ENCODE measurements at regions not wholly inside any gene's neighbourhood (a gene's known extent, or its start where the extent isn't known, plus 50 kb on each side); places are given as distances from the start of the nearest gene placed in this dataset.

DNA sequence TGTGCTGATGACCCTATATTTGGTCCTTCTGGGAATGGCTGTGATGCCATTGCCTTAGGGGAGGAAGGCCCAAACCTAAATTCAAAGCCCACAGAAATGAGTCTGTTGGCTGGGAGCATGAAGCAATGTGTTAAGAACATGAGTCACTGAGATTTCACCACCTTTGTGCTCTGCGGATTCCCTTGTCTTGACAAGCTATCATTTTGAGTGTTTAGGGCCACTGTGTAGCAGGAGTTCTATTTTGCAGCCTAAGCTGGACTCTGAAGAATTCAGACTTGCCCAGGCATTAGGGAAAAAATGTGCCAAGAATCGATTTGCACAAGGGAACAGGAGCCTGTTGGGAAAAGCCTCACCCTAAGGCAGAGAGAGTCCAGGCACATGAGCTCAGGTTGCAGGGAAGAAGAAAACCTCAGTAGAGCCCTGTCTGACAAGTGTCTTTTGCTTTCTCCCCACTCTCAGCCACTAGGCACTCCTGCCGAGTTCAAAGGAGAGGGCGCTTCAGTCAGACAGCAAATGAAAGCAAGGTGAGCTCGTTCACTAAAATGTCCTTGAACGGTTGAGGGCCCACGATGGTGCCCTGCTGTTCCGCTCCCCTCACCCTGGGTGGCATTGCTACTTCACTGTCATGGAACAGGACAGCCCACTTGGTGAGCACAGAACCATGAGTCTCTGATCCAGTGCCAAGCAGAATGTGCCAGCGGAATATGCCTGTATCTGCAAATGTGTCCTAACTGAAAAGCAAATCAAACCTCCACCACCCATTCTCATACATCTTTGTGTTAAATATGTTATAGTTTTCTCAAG lies 93.6 kb downstream of the PRLHR start:
- H3K4me3 ChIP-seq (ENCODE audit: low read depth, low read length), result no peak overlapping the region
- no peak for DNase-seq (ENCODE audit: low read depth)
- TF ChIP-seq, protein P1, sequence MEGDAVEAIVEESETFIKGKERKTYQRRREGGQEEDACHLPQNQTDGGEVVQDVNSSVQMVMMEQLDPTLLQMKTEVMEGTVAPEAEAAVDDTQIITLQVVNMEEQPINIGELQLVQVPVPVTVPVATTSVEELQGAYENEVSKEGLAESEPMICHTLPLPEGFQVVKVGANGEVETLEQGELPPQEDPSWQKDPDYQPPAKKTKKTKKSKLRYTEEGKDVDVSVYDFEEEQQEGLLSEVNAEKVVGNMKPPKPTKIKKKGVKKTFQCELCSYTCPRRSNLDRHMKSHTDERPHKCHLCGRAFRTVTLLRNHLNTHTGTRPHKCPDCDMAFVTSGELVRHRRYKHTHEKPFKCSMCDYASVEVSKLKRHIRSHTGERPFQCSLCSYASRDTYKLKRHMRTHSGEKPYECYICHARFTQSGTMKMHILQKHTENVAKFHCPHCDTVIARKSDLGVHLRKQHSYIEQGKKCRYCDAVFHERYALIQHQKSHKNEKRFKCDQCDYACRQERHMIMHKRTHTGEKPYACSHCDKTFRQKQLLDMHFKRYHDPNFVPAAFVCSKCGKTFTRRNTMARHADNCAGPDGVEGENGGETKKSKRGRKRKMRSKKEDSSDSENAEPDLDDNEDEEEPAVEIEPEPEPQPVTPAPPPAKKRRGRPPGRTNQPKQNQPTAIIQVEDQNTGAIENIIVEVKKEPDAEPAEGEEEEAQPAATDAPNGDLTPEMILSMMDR (IDR thresholded peaks at IDR 0.05; ENCODE audit: insufficient read depth, low read depth, low read length, missing control alignments), result no peak

DNA sequence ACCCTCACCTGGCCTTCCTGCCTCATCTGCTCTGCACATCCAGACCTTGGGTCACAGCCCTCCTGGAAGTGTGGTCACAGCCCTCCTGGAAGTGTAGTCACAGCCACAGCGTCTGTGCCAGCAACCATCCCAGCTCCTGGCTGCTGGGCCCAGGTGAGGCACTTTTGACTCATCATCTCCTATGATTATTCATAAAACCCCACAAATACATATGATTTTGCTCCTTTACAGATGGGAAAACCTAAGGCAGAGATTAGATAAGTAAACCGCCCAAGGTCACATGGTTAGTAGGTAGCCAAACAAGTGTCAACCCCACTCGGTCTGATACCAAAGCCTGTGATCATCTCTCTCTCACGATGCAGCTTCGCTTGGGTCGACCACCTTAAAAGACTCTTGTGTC lies 94.3 kb downstream of the PRLHR start:
- TF ChIP-seq, protein P1 (IDR thresholded peaks at IDR 0.05; ENCODE audit: insufficient read depth, low read depth, low read length, missing control alignments), result no peak
- DNase-seq (ENCODE audit: low read depth), result no peak
- no peak overlapping the region for H3K4me3 ChIP-seq (ENCODE audit: low read depth, low read length)

DNA sequence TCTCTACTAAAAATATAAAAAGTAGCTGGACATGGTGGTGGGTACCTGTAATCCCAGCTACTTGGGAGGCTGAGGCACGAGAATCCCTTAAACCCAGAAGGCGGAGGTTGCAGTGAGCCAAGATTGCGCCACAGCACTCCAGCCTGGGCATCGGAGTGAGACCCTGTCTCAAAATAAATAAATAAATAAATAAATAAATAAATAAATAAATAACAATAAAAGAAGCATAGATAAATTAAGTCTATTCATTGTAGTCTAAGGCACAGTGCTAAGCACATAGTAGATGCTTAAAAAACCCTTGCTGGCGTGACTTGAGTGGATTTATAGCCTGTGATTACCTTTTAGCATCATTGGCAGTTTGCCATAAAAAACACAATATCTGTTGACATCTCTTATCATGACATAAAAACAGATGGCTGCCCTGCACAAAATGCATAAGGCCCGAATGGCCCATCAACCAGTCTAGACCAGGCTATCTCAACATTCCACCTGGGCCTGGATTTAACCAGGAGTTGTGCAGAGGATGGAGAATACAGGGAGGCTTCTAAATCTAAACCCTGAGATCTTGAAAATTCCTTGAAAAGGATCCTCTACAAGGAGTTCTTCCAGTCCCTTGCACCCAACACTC lies 94.9 kb downstream of the PRLHR start:
- no peak overlapping the region for H3K4me3 ChIP-seq (ENCODE audit: low read depth, low read length)
- DNase-seq (ENCODE audit: low read depth), result no peak
- TF ChIP-seq, protein P1 (IDR thresholded peaks at IDR 0.05; ENCODE audit: insufficient read depth, low read depth, low read length, missing control alignments), result no peak

DNA sequence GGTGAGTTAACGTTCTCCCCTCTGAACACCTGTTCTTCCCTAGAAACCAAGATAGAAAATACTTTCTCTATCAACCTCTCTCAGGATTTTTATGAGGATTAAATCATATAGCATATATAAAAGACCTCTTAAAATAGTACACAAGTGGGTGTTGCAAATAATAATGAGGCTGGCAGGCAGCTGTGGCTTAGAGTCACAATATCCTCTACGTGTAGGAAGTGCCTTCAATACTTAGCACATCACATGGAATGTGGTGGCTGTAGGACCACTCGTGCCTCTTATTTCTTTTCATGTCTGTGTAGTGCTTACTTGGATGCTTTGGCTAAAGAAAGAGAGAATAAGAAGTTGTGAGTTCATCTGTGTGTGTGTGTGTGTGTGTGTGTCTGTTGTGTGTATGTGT lies 96.3 kb downstream of the PRLHR start:
- DNase-seq (ENCODE audit: low read depth), result no peak
- TF ChIP-seq, protein P1 (IDR thresholded peaks at IDR 0.05; ENCODE audit: insufficient read depth, low read depth, low read length, missing control alignments), result no peak
- no peak overlapping the region for H3K4me3 ChIP-seq (ENCODE audit: low read depth, low read length)

DNA sequence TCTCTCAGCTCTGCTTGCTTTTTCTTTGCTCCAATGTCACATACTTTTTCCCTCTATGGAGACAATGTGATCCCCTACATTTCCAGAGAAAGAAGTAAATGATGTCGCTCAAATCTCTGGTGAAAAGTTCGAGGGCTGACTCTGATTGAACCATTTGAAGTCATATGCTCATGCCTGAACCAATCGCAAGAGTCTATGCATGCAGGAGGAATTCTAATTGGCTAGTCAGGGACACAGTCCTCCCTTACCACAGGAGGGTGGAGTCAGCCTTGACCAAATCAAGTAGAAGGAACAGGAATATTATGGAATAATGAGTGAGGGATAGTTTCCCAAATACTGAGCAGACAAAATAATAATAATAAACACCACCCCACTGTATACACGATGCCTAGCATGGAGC lies 96.8 kb downstream of the PRLHR start:
- no peak overlapping the region for H3K4me3 ChIP-seq (ENCODE audit: low read depth, low read length)
- DNase-seq (ENCODE audit: low read depth), result no peak
- TF ChIP-seq, protein P1 (IDR thresholded peaks at IDR 0.05; ENCODE audit: insufficient read depth, low read depth, low read length, missing control alignments), result no peak

DNA sequence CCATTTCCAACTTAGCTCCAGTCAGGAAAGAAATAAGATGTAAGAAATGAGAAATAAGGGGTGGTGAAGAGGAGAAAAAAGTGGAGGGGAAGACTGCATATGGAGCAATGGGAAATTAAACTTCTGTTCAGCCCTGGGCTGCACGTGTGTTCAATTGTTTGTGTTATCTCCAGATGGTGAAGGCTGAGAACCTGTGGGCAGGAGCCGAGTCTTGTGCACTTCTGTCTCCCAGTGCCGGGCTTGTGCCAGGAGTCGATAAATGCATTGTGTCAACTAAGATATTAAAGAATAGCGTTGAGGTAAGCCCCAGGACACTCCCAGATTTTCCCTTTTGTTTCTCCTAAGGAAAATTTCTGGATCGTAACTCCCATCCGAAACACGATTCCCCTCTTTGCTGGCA lies 98.2 kb downstream of the PRLHR start:
- no peak overlapping the region for H3K4me3 ChIP-seq (ENCODE audit: low read depth, low read length)
- no peak for DNase-seq (ENCODE audit: low read depth)
- TF ChIP-seq, protein P1 (IDR thresholded peaks at IDR 0.05; ENCODE audit: insufficient read depth, low read depth, low read length, missing control alignments), result no peak

Data from GM12865 (cell line).